Activated CD8-positive, alpha-beta memory T cell treated with anti-CD3 and anti-CD28 coated beads, Interleukin-2, amount 10 ng/mL, durations not matched to agents 7 days and 5 days (primary cell): ENCODE measurements at regions not wholly inside any gene's neighbourhood (a gene's known extent, or its start where the extent isn't known, plus 50 kb on each side); places are given as distances from the start of the nearest gene placed in this dataset.

Experiments used
- ATAC-seq: fragments of 150-1000 bp; cut with Tn5 transposase; one replicate; pipeline ENCODE4 v1.10.0; 2021; ENCODE audit warnings: moderate library complexity
- CTCF ChIA-PET: fragments of 350-600 bp; sonication (Branson Sonifier 250); formaldehyde crosslinking; loops from one replicate; lab custom pipeline; 2021; ENCODE audit warnings: antibody characterized with exemption; lab: Charles Lee
- DNase-seq: peaks from one replicate; pipeline ENCODE4 v3.0.0-alpha.2; 2020
- H3K27ac Mint-ChIP-seq: one replicate; pipeline ENCODE4 v1.8.0; 2021; ENCODE audit warnings: mild to moderate bottlenecking, mixed read lengths
- H3K27me3 Mint-ChIP-seq: one replicate; pipeline ENCODE4 v1.8.0; 2021; ENCODE audit warnings: mixed read lengths
- H3K36me3 Mint-ChIP-seq: one replicate; pipeline ENCODE4 v1.8.0; 2021; ENCODE audit warnings: mild to moderate bottlenecking, mixed read lengths
- H3K4me1 Mint-ChIP-seq: one replicate; pipeline ENCODE4 v1.8.0; 2021; ENCODE audit warnings: mixed read lengths
- H3K4me3 Mint-ChIP-seq: one replicate; pipeline ENCODE4 v1.8.0; 2021; ENCODE audit warnings: mild to moderate bottlenecking, moderate library complexity, mixed read lengths
- H3K9me3 Mint-ChIP-seq: one replicate; pipeline ENCODE4 v1.8.0; 2022; ENCODE audit warnings: low read depth, mixed read lengths

GRCh38 chr11:109597336-109597735 is 175.3 kb downstream of the C11orf87 start:
- CTCF ChIA-PET, result no interaction called here
- no peaks in the 10 kb centered on the region for H3K9me3 Mint-ChIP-seq
- DNase-seq (no peak), ATAC-seq (no peak)
- H3K27me3 Mint-ChIP-seq, result no peaks in the 10 kb centered on the region
- no peak overlapping the region for H3K4me3 Mint-ChIP-seq
- H3K36me3 Mint-ChIP-seq, result no peaks in the 10 kb centered on the region
- no peaks in the 10 kb centered on the region for H3K4me1 Mint-ChIP-seq
- no peak overlapping the region for H3K27ac Mint-ChIP-seq

GRCh38 chr11:109604481-109605400 is 182.8 kb downstream of the C11orf87 start:
- H3K27ac Mint-ChIP-seq, result no peak overlapping the region
- DNase-seq (no peak), ATAC-seq (no peak)
- CTCF ChIA-PET, result no interaction called here
- H3K36me3 Mint-ChIP-seq, result no peaks in the 10 kb centered on the region
- no peaks in the 10 kb centered on the region for H3K4me1 Mint-ChIP-seq
- no peaks in the 10 kb centered on the region for H3K27me3 Mint-ChIP-seq
- H3K4me3 Mint-ChIP-seq, result no peak overlapping the region
- H3K9me3 Mint-ChIP-seq, result no peaks in the 10 kb centered on the region

DNA sequence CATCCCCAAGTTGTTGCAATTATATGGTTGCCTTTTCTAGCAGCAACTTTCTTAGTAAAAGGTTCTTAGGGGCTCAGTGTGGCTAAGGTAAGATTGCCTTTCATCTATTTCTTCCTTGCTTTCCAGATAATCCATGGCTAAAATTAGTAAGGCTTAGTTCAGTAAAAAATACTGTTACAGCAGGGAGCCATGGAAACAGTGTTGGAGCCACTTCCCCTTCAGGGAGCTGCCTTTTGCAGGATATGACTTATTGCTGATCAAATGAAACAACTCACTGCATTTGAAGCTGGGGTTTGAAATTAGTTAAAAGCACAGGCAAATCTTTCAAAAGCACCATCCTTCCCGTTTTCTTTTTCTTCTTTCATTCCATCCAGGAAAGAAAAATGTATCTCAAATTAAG is 184.3 kb downstream of the C11orf87 start:
- no peaks in the 10 kb centered on the region for H3K36me3 Mint-ChIP-seq
- ATAC-seq (no peak), DNase-seq (no peak)
- CTCF ChIA-PET, result no interaction called here
- no peak overlapping the region for H3K27ac Mint-ChIP-seq
- no peak overlapping the region for H3K4me3 Mint-ChIP-seq
- H3K27me3 Mint-ChIP-seq, result no peaks in the 10 kb centered on the region
- H3K4me1 Mint-ChIP-seq, result no peaks in the 10 kb centered on the region
- no peaks in the 10 kb centered on the region for H3K9me3 Mint-ChIP-seq

- CTCF ChIA-PET, result no interaction called here
- no peaks in the 10 kb centered on the region for H3K36me3 Mint-ChIP-seq
- ATAC-seq, result no peak
- H3K27me3 Mint-ChIP-seq, result no peaks in the 10 kb centered on the region
- H3K4me3 Mint-ChIP-seq, result no peak overlapping the region
- H3K27ac Mint-ChIP-seq, result no peak overlapping the region
- H3K9me3 Mint-ChIP-seq, result peaks cover 3% of the 10 kb centered on the region
- DNase-seq, result no peak
- no peaks in the 10 kb centered on the region for H3K4me1 Mint-ChIP-seq
These were observed 187.6 kb downstream of the C11orf87 start for GRCh38 chr11:109609454-109610185.

DNA sequence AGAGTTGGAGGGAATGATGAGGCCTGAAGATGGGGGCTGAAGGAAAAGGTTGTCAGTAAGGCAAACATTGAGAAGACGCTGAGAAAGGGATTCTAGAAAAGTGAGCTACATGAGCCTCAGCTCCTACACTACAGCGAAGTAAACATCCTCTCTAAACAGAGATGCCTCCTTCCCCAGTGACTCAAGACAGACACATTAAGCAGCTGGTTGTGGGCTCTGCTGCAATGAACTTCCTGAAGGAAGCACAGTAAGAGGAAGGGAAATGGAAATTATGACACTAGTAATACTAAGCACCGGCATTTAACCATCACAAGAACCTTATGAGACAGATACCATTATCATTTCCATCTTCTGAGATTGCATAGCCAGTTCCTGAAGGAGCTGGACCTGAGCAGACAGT is 190.5 kb downstream of the C11orf87 start:
- CTCF ChIA-PET, result no interaction called here
- no peak for DNase-seq
- Mint-ChIP-seq H3K4me1 (no peaks in the 10 kb centered on the region), H3K27ac (no peak overlapping the region), H3K27me3 (no peaks in the 10 kb centered on the region), H3K36me3 (no peaks in the 10 kb centered on the region), H3K9me3 (peaks cover 3% of the 10 kb centered on the region), H3K4me3 (no peak overlapping the region)
- ATAC-seq, result no peak

- ATAC-seq (no peak), DNase-seq (no peak)
- no peak overlapping the region for H3K27ac Mint-ChIP-seq
- H3K9me3 Mint-ChIP-seq, result no peaks in the 10 kb centered on the region
- CTCF ChIA-PET, result no interaction called here
- H3K4me1 Mint-ChIP-seq, result no peaks in the 10 kb centered on the region
- H3K36me3 Mint-ChIP-seq, result no peaks in the 10 kb centered on the region
- no peaks in the 10 kb centered on the region for H3K27me3 Mint-ChIP-seq
- no peak overlapping the region for H3K4me3 Mint-ChIP-seq
These were observed 197.5 kb downstream of the C11orf87 start for GRCh38 chr11:109619498-109619897.

DNA sequence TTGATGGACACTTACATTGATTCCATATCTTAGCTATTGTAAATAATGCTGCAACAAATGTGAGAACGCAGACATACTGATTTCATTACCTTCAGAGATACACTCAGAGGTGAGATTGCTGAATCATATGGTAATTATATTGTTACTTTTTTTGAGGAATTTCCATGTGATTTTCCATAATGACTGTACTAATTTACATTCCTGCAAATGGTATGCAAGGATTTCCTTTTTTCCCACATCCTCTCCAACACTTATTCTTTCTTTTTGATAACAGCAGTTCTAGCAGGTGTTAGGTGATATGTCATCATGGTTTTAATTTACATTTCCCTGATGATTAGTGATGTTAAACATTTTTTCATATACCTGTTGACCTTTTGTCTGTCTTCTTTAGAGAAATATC is 207.7 kb downstream of the C11orf87 start:
- CTCF ChIA-PET, result no interaction called here
- ATAC-seq (no peak), DNase-seq (no peak)
- H3K4me1 Mint-ChIP-seq, result no peaks in the 10 kb centered on the region
- no peak overlapping the region for H3K4me3 Mint-ChIP-seq
- no peak overlapping the region for H3K27ac Mint-ChIP-seq
- H3K27me3 Mint-ChIP-seq, result no peaks in the 10 kb centered on the region
- no peaks in the 10 kb centered on the region for H3K36me3 Mint-ChIP-seq
- peaks cover 3% of the 10 kb centered on the region for H3K9me3 Mint-ChIP-seq

DNA sequence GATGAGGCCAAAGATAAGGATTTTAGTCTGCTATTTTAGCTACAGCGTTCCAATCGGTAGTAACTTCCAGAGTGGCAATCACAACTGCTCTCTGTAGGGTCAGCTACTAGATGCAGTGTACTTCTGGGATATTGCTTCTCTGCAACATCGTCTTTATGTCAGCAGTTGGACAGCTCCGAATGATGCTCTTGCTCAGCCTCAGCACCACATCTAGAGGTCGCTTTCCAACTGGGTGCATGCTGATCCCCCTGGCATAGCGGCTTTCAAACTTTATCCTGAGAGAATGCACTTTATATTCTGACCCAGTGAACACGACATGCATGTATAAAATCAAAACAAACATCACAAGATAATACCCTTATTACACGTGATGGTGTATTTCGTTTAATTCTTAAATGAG is 219.6 kb downstream of the C11orf87 start:
- CTCF ChIA-PET, result no interaction called here
- DNase-seq (no peak), ATAC-seq (no peak)
- H3K9me3 Mint-ChIP-seq, result no peaks in the 10 kb centered on the region
- no peaks in the 10 kb centered on the region for H3K4me1 Mint-ChIP-seq
- H3K27ac Mint-ChIP-seq, result no peak overlapping the region
- no peaks in the 10 kb centered on the region for H3K36me3 Mint-ChIP-seq
- no peaks in the 10 kb centered on the region for H3K27me3 Mint-ChIP-seq
- no peak overlapping the region for H3K4me3 Mint-ChIP-seq

- CTCF ChIA-PET, result no interaction called here
- ATAC-seq, result no peak
- H3K27me3 Mint-ChIP-seq, result no peaks in the 10 kb centered on the region
- H3K36me3 Mint-ChIP-seq, result no peaks in the 10 kb centered on the region
- no peaks in the 10 kb centered on the region for H3K4me1 Mint-ChIP-seq
- H3K27ac Mint-ChIP-seq, result no peak overlapping the region
- H3K9me3 Mint-ChIP-seq, result no peaks in the 10 kb centered on the region
- no peak for DNase-seq
- no peak overlapping the region for H3K4me3 Mint-ChIP-seq
These were observed 222.2 kb downstream of the C11orf87 start for GRCh38 chr11:109644152-109644551.

- no peaks in the 10 kb centered on the region for H3K9me3 Mint-ChIP-seq
- H3K27me3 Mint-ChIP-seq, result no peaks in the 10 kb centered on the region
- no peak for ATAC-seq
- no peak overlapping the region for H3K4me3 Mint-ChIP-seq
- H3K36me3 Mint-ChIP-seq, result no peaks in the 10 kb centered on the region
- DNase-seq, result no peak
- H3K4me1 Mint-ChIP-seq, result no peaks in the 10 kb centered on the region
- no peak overlapping the region for H3K27ac Mint-ChIP-seq
- CTCF ChIA-PET, result no interaction called here
These were observed 226.8 kb downstream of the C11orf87 start for GRCh38 chr11:109648804-109649203.

GRCh38 chr11:109654091-109654490 is 232.1 kb downstream of the C11orf87 start:
- Mint-ChIP-seq H3K36me3 (no peaks in the 10 kb centered on the region), H3K27ac (no peak overlapping the region), H3K9me3 (no peaks in the 10 kb centered on the region), H3K4me1 (no peaks in the 10 kb centered on the region), H3K4me3 (no peak overlapping the region), H3K27me3 (no peaks in the 10 kb centered on the region)
- CTCF ChIA-PET, result no interaction called here
- no peak for ATAC-seq
- no peak for DNase-seq

DNA sequence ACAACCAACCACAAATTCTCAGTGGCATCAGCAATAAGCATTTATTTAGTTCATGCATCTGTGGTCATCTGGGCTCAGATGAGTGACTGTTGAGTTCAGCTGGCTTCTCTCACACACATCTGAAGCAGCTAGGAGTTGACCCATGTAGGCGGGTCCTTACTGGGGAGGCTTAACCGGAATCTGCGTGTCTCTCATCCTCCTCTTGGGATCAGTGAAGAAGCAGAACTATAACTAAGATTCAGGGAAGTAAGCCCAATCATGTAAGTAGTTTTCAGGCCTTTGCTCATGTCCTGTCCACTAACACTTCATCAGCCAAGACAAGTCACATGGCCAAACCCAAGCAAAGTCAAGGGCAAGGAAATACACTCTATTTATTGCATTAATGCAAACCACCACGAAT is 236.2 kb downstream of the C11orf87 start:
- CTCF ChIA-PET, result no interaction called here
- Mint-ChIP-seq H3K27me3 (no peaks in the 10 kb centered on the region), H3K9me3 (no peaks in the 10 kb centered on the region), H3K4me1 (no peaks in the 10 kb centered on the region), H3K4me3 (no peak overlapping the region), H3K36me3 (no peaks in the 10 kb centered on the region), H3K27ac (no peak overlapping the region)
- ATAC-seq (no peak), DNase-seq (no peak)

GRCh38 chr11:109667719-109668118 is 245.7 kb downstream of the C11orf87 start:
- no peaks in the 10 kb centered on the region for H3K27me3 Mint-ChIP-seq
- H3K9me3 Mint-ChIP-seq, result peaks cover 8% of the 10 kb centered on the region
- H3K36me3 Mint-ChIP-seq, result no peaks in the 10 kb centered on the region
- no peak overlapping the region for H3K4me3 Mint-ChIP-seq
- DNase-seq (no peak), ATAC-seq (no peak)
- no peaks in the 10 kb centered on the region for H3K4me1 Mint-ChIP-seq
- CTCF ChIA-PET, result no interaction called here
- H3K27ac Mint-ChIP-seq, result no peak overlapping the region
